ENCODE measurements at regions not wholly inside any gene's neighbourhood (a gene's known extent, or its start where the extent isn't known, plus 50 kb on each side); places are given as distances from the start of the nearest gene placed in this dataset.
A peak's percentile ranks its signal among the peaks of the same experiment; 100 is the strongest.
"Not testable (repeated sequence)": the region's sequence is repeated elsewhere in the genome, so short reads cannot be mapped to it uniquely, and the experiment has no call there.

- no peak for DNase-seq (ENCODE audit: low spot score)
- FAIRE-seq, result no peak
These were observed 77.4 kb upstream of the MEGF10 start for GRCh38 chr5:127213231-127213630.

DNA sequence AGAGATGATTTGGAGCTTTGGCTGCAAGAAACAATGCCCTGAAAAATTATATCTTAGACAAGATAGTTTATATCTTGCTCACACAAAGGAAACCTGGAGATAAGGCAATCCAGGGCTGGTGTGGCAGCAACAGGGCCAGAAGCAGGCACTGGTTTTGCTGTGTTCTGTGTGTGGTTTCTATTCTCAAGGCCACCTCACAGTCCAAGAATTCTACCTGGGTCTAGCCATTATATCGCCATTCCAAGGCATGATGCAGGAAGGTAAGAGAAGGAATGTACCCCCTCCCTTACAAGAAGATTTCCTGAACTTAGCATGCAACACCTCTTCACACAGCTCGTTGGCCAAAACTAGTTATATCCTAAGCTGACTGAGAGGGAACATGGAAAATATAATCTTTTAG, 74.5 kb upstream of the MEGF10 start:
- DNase-seq (ENCODE audit: low spot score) (no peak), FAIRE-seq (no peak)

DNA sequence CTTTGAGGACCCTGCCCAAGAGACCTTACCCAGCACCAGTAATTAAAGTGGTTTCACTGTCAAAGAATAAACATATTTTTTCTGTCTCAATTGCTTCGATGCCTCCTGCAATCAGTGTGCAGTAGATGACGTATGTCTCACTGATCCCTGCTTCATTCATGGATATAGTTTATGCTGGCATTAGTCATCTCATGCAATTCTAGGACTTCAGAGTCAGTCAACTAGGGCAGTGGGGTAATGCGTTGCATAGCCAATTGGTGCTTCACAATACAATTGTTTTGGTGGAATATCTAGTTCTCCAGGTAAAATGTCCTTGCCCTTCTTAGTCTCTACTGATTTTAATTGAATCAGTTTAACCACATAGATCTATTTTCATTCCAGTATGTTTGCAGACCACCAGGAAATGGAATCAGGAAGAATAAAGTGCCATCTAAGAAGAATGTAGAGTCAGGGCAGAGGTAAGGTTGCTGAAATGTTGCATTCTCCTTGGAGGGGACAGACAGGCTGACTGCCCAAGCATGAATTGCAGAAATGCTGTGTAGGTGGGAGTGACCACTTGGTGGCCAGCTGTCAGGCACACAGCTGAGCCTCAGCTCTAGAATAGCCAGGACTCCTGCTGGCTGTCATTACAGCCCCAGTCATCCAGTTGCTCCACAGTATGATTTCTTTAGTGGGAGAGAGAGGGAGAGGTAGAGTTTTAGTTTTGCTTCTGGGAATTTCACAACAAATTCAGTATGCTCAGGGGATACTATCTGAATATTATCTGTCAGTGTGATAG, 73.5 kb upstream of the MEGF10 start:
- DNase-seq (ENCODE audit: low spot score) (peak; percentile 29), FAIRE-seq (no peak)

DNA sequence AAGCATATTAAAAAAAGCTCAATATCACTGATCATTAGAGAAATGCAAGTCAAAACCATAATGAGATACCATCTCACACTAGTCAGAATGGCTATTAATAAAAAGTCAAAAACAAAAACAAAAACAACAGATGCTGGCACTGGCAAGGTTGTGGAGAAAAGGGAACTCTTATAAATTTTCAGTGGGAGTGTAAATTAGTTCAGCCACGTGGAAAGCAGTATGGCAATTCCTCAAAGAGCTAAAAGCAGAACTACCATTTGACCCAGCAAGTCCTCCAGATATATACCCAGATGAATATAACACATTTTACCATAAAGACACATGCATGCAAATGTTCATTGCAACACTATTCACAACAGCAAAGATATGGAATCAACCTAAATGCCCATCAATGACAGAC, 68.7 kb upstream of the MEGF10 start:
- FAIRE-seq; DNase-seq (ENCODE audit: low spot score): not testable (repeated sequence)

DNA sequence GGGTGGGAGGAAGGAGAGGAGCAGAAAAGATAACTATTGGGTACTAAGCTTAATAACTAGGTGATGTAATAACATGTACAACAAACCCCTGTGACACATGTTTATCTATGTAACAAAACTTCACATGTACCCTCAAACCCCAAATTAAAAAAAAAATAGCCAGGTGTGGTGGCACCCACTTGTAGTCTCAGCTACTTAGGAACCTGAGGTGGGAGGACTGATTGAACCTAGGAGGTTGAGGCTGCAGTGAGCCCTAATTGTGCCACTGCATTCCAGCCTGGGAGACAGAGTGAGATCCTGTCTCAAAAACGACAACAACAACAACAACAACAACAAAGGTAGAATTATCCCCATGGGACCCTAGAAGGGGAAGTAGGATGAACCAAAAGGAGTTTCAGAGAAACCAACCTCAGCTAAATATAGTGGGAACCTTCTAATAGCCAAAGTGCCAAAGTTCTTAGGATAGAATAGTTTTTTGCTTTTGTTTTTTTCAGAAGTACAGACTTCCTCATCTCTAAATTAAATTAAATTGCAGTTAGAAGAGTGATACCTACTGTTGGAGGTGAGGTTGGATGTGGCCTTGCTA, 67.9 kb upstream of the MEGF10 start:
- not testable (repeated sequence) for FAIRE-seq; DNase-seq (ENCODE audit: low spot score)

DNA sequence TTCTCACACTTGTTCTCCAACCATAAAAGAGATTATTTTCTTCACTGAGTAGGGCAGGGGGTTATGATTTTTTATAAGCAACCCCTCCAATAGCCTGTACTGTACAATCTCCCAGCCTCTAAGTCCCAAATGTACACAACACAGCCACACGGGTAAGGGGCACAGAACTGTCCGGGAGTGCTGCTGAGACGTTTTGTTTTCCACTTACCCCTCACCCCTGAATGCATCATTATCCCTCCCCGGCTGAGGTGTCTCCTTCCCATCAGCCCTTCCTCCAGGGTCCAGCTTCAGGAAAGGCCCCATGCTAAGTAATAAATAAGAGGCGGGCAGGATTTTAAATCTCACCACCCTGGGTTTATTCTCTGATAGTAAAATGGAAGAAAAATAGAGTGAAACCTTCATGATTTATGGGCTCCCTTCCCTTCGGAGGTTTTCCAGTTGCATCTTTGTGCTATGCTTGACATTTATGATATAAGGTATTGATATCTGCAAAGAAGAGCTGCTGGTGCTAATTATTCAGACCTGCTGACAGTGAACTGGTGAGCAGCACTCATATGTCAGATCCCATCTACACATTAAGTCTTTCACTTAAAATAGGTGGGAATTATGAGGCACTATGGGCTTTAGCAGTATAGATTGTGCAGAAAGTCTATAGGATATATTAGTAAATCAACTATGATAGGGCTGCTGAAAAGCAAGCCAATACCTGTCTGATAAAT, 67.2 kb upstream of the MEGF10 start:
- FAIRE-seq (no peak), DNase-seq (ENCODE audit: low spot score) (no peak)

DNA sequence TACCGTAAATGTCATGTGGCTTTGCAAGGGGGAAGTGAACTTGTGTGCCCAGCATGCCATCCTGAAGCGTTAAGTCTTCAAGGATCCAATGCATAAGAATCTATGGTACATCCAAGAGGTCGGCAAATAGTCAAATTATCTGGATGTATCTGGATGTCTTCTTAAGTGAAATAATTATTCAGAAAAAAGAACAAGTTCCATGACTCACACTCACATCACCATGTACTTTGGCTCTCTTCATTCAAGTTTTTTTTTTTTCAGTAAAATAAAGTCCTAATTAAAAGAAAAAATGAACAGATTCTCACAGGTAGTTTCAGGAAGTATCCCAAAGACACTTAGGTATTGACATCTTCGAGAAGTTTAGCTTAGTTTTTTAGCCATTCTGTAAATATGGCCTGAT, 62.7 kb upstream of the MEGF10 start:
- FAIRE-seq (no peak), DNase-seq (ENCODE audit: low spot score) (no peak)

DNA sequence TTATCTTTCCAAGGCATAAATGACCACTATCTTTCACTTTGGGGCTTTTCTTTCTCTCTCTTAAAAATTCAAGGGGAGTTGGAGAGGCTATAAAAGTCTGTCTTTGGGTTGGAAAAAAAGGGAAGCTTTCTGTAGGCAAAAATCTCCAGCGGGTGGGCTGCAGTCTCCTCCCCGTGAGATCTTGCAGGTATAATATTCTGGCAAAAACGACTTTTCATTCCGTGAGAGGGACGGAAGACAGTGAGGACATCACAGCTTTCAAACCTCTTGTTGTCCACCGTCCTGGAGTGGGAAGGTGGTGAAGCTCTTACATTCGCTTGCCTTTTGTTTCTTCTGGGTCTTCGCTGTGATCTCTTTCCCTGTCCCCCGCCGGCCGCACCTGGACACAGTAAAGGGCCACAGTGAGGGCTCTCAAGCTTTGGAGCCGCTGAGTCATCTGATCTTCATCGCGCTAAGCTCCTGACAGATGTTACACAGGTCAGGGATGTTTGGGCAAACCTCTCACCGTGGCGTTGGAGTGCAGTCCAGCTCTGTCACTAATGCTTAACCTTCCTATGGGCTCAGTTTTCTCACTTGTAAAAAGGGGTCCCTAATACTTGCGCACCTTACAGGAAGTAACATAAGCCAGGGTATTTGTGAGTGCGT, 61.9 kb upstream of the MEGF10 start:
- DNase-seq (ENCODE audit: low spot score), result no peak
- FAIRE-seq, result no peak

GRCh38 chr5:127229185-127229889, 61.3 kb upstream of the MEGF10 start:
- DNase-seq (ENCODE audit: low spot score) (no peak), FAIRE-seq (no peak)

GRCh38 chr5:127231118-127231517, 59.5 kb upstream of the MEGF10 start:
- DNase-seq (ENCODE audit: low spot score) (no peak), FAIRE-seq (no peak)

DNA sequence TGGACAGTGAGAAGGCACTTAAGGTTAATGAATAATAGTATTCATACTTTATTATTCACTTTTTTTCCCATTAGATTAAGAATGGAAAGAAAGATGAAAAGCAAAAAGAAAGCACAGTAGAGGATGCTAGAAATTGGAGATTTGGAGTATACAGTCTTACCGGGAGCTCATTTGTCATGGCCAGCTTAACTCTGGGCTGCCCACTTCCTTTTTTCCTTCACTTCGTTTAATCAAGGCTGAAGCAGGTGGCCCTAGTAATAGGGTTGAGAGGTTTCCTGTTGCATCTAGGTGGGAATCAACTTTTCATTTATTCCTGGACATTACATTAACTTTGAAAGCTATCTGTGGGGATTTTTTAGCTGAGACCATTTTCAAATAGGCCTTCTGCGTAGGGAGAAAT, 57.0 kb upstream of the MEGF10 start:
- FAIRE-seq, result no peak
- DNase-seq (ENCODE audit: low spot score), result no peak

DNA sequence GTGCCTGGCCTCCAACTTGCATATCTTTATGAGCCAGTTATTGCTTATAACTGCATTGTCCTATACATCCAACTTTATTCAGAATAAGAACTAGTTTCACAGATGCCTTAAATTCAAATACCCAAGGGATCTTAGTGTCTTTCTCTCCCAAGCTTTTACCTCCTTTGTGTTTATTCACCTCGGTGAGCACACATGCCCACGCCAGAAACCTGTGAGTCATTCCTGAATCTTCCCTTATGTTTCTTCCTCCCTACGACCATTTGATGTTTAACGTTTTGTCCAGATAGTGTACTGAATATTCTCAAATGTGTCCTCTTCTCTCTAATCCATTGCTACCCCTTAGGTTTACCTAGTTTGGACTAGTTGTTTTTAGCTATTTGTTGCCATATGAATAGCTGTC, 55.5 kb upstream of the MEGF10 start:
- DNase-seq (ENCODE audit: low spot score) (peak; percentile 8), FAIRE-seq (peak; percentile 66)

DNA sequence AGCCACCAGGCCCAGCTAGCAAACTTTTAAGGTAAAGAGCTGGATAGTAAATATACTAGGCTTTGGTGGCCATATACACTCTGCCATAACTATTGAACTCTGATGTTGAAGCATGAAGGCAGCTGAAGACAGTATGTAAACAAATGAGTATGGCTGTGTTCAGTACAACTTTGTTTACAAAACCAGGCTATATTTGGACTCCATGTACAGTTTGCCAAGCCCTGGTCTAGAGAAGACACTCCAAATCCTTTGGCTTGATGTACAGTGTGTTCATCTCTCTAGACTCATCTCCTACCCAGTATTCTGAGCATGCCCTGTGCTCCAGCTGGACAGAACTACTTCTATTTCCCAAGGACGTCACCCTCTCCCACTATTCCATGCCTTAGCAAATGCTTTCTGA, 54.3 kb upstream of the MEGF10 start:
- no peak for FAIRE-seq

More for the DNA sequence above, 54.3 kb upstream of the MEGF10 start:
- no peak for DNase-seq (ENCODE audit: low spot score)
